ENCODE measurements at regions not wholly inside any gene's neighbourhood (a gene's known extent, or its start where the extent isn't known, plus 50 kb on each side); places are given as distances from the start of the nearest gene placed in this dataset.
"Not testable (repeated sequence)": the region's sequence is repeated elsewhere in the genome, so short reads cannot be mapped to it uniquely, and the experiment has no call there.

DNA sequence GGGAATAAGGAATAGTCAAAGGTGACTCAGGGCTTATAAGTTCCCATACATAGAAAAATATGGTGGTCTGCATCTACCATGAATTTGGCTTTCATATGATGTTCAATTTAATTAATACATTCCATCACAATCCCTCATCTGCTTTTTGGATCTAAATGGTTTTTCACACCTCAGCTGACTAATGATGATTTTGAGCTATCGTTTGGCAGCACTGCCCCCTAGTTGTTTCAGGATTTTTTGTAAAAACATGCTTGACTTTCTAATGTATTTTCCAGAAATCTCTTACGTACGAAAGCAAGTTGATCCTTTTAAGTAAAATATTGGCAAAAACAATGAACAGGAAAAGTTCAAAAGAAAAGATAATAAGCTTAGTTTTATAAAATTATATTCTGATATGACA, 408.6 kb upstream of the ADGRB3 start:
- no peak overlapping the region for H2AFZ ChIP-seq (ENCODE audit: low read depth, low read length)
- H4K20me1 ChIP-seq (ENCODE audit: insufficient read depth, low read length), result no peaks in the 10 kb centered on the region

GRCh38 chr6:68225729-68226128, 409.4 kb upstream of the ADGRB3 start:
- no peaks in the 10 kb centered on the region for H3K4me1 ChIP-seq (ENCODE audit: low read length)
- no peak overlapping the region for H2AFZ ChIP-seq (ENCODE audit: low read depth, low read length)
- no peak overlapping the region for H3K4me3 ChIP-seq (ENCODE audit: low read length)
- no peak overlapping the region for H3K27ac ChIP-seq (ENCODE audit: low read length)
- no peak overlapping the region for H3K9ac ChIP-seq (ENCODE audit: low read length)
- H4K20me1 ChIP-seq (ENCODE audit: insufficient read depth, low read length), result no peaks in the 10 kb centered on the region
- TF ChIP-seq, protein P1, sequence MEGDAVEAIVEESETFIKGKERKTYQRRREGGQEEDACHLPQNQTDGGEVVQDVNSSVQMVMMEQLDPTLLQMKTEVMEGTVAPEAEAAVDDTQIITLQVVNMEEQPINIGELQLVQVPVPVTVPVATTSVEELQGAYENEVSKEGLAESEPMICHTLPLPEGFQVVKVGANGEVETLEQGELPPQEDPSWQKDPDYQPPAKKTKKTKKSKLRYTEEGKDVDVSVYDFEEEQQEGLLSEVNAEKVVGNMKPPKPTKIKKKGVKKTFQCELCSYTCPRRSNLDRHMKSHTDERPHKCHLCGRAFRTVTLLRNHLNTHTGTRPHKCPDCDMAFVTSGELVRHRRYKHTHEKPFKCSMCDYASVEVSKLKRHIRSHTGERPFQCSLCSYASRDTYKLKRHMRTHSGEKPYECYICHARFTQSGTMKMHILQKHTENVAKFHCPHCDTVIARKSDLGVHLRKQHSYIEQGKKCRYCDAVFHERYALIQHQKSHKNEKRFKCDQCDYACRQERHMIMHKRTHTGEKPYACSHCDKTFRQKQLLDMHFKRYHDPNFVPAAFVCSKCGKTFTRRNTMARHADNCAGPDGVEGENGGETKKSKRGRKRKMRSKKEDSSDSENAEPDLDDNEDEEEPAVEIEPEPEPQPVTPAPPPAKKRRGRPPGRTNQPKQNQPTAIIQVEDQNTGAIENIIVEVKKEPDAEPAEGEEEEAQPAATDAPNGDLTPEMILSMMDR (IDR thresholded peaks at IDR 0.05; ENCODE audit: low read depth, low read length), result no peak
- TF ChIP-seq EZH2phosphoT487 (IDR thresholded peaks at IDR 0.05; ENCODE audit: low read depth), result no peak
- no peaks in the 10 kb centered on the region for H3K9me3 ChIP-seq (ENCODE audit: insufficient read depth, low read length)
- H3K4me2 ChIP-seq (ENCODE audit: low read length), result no peak overlapping the region
- no peaks in the 10 kb centered on the region for H3K79me2 ChIP-seq (ENCODE audit: low read length)
- H3K27me3 ChIP-seq (ENCODE audit: low read depth, low read length), result no peaks in the 10 kb centered on the region
- H3K36me3 ChIP-seq (replicated peaks; ENCODE audit: low read depth, low read length), result no peaks in the 10 kb centered on the region

More for the DNA sequence above, 408.6 kb upstream of the ADGRB3 start:
- TF ChIP-seq, protein P1 (IDR thresholded peaks at IDR 0.05; ENCODE audit: low read depth, low read length), result peak; percentile 86
- TF ChIP-seq EZH2phosphoT487 (IDR thresholded peaks at IDR 0.05; ENCODE audit: low read depth), result no peak
- H3K4me3 ChIP-seq (ENCODE audit: low read length), result no peak overlapping the region
- no peaks in the 10 kb centered on the region for H3K27me3 ChIP-seq (ENCODE audit: low read depth, low read length)
- H3K36me3 ChIP-seq (replicated peaks; ENCODE audit: low read depth, low read length), result no peaks in the 10 kb centered on the region
- H3K79me2 ChIP-seq (ENCODE audit: low read length), result no peaks in the 10 kb centered on the region
- H3K27ac ChIP-seq (ENCODE audit: low read length), result no peak overlapping the region
- H3K4me1 ChIP-seq (ENCODE audit: low read length), result no peaks in the 10 kb centered on the region
- 0 out of 2 replicates have a peak overlapping the region, but pooled peaks have one; percentile 8 for H3K4me2 ChIP-seq (ENCODE audit: low read length)
- H3K9me3 ChIP-seq (ENCODE audit: insufficient read depth, low read length), result no peaks in the 10 kb centered on the region
- no peak overlapping the region for H3K9ac ChIP-seq (ENCODE audit: low read length)

- Histone ChIP-seq H3K9ac (ENCODE audit: low read length) (no peak overlapping the region), H3K79me2 (ENCODE audit: low read length) (no peaks in the 10 kb centered on the region), H3K27me3 (ENCODE audit: low read depth, low read length) (no peaks in the 10 kb centered on the region), H3K4me1 (ENCODE audit: low read length) (no peaks in the 10 kb centered on the region), H3K9me3 (ENCODE audit: insufficient read depth, low read length) (no peaks in the 10 kb centered on the region), H4K20me1 (ENCODE audit: insufficient read depth, low read length) (no peaks in the 10 kb centered on the region), H3K4me3 (ENCODE audit: low read length) (no peak overlapping the region), H2AFZ (ENCODE audit: low read depth, low read length) (0 out of 2 replicates have a peak overlapping the region, but pooled peaks have one; percentile 4), H3K36me3 (replicated peaks; ENCODE audit: low read depth, low read length) (no peaks in the 10 kb centered on the region), H3K27ac (ENCODE audit: low read length) (no peak overlapping the region), H3K4me2 (ENCODE audit: low read length) (no peak overlapping the region)
- TF ChIP-seq, protein P1 (IDR thresholded peaks at IDR 0.05; ENCODE audit: low read depth, low read length), result no peak
- TF ChIP-seq EZH2phosphoT487 (IDR thresholded peaks at IDR 0.05; ENCODE audit: low read depth), result no peak
Measured at GRCh38 chr6:68211242-68211795, 423.8 kb upstream of the ADGRB3 start.

DNA sequence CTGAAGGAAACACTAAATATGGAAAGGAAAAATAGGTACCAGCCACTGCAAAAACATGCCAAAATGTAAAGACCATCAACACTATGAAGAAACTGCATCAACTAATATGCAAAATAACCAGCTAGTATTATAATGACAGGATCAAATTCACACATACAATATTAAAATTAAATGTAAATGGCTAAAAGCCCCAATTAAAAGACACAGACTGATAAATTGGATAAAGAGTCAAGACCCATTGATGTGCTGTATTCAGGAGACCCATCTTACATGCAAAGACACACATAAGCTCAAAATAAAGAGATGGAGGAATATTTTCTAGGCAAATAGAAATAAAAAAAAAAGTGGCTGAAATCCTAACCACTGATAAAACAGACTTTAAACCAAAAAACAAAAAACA, 427.5 kb upstream of the ADGRB3 start:
- H2AFZ ChIP-seq (ENCODE audit: low read depth, low read length); H3K36me3 ChIP-seq (replicated peaks; ENCODE audit: low read depth, low read length); H3K9ac ChIP-seq (ENCODE audit: low read length); H4K20me1 ChIP-seq (ENCODE audit: insufficient read depth, low read length); H3K9me3 ChIP-seq (ENCODE audit: insufficient read depth, low read length); H3K79me2 ChIP-seq (ENCODE audit: low read length); H3K4me1 ChIP-seq (ENCODE audit: low read length); H3K4me3 ChIP-seq (ENCODE audit: low read length); H3K4me2 ChIP-seq (ENCODE audit: low read length); H3K27me3 ChIP-seq (ENCODE audit: low read depth, low read length); H3K27ac ChIP-seq (ENCODE audit: low read length): not testable (repeated sequence)
